ENCODE measurements at regions not wholly inside any gene's neighbourhood (a gene's known extent, or its start where the extent isn't known, plus 50 kb on each side); places are given as distances from the start of the nearest gene placed in this dataset.

DNA sequence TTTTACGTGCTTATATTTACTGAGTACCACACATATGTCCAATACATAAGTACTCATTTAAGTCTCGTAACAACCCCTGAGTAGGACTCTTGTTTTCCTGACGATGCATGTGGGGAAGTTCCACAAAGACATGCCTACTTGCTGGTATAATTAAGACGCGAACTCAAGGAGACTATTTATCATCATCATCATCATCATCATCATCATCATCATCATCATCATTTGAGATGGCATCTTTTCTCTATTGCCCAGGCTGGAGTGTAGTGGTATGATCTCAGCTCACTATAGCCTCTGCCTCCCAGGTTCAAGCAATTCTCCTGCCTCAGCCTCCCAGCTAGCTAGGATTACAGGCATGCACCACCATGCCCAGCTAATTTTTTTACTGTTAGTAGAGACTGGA lies 809.9 kb upstream of the EEF2KMT start:
- H3K36me3 Mint-ChIP-seq (ENCODE audit: low read depth), result no peaks in the 10 kb centered on the region
- no peak for DNase-seq (ENCODE audit: low read depth, low spot score)

DNA sequence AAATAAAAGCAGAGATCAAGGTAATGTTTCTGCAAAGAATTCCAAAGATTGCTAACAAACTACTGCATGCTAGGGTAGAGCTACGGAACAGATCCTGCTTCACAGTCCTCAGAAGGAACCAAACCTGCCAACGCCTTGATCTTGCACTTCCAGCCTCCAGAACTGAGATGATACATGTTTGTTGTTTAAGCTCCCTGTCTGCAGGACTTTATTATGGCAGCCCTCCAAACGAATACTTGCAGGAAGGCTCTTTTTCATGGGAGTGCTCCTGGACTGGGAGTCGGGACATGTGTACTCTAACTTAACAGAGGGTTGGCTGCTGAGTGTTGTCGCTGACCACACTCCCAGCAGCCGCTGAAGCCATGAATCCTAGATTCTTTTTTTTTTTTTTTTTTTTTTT lies 808.8 kb upstream of the EEF2KMT start:
- Mint-ChIP-seq H3K27ac (ENCODE audit: unreplicated experiment) (no peak overlapping the region), H3K4me1 (peaks cover 4% of the 10 kb centered on the region), H3K4me3 (no peak overlapping the region), H3K27me3 (ENCODE audit: low read depth) (peaks cover under 1% of the 10 kb centered on the region), H3K36me3 (ENCODE audit: low read depth) (no peaks in the 10 kb centered on the region), H3K9me3 (no peaks in the 10 kb centered on the region)
- TF ChIP-seq, protein P1, sequence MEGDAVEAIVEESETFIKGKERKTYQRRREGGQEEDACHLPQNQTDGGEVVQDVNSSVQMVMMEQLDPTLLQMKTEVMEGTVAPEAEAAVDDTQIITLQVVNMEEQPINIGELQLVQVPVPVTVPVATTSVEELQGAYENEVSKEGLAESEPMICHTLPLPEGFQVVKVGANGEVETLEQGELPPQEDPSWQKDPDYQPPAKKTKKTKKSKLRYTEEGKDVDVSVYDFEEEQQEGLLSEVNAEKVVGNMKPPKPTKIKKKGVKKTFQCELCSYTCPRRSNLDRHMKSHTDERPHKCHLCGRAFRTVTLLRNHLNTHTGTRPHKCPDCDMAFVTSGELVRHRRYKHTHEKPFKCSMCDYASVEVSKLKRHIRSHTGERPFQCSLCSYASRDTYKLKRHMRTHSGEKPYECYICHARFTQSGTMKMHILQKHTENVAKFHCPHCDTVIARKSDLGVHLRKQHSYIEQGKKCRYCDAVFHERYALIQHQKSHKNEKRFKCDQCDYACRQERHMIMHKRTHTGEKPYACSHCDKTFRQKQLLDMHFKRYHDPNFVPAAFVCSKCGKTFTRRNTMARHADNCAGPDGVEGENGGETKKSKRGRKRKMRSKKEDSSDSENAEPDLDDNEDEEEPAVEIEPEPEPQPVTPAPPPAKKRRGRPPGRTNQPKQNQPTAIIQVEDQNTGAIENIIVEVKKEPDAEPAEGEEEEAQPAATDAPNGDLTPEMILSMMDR (conservative IDR thresholded peaks at IDR 0.05), result no peak
- DNase-seq (ENCODE audit: low read depth, low spot score), result no peak

More for the DNA sequence above, 809.9 kb upstream of the EEF2KMT start:
- Mint-ChIP-seq H3K9me3 (no peaks in the 10 kb centered on the region), H3K27ac (ENCODE audit: unreplicated experiment) (no peak overlapping the region), H3K27me3 (ENCODE audit: low read depth) (peaks cover 2% of the 10 kb centered on the region), H3K4me1 (peaks cover 4% of the 10 kb centered on the region), H3K4me3 (no peak overlapping the region)
- TF ChIP-seq, protein P1 (conservative IDR thresholded peaks at IDR 0.05), result no peak

DNA sequence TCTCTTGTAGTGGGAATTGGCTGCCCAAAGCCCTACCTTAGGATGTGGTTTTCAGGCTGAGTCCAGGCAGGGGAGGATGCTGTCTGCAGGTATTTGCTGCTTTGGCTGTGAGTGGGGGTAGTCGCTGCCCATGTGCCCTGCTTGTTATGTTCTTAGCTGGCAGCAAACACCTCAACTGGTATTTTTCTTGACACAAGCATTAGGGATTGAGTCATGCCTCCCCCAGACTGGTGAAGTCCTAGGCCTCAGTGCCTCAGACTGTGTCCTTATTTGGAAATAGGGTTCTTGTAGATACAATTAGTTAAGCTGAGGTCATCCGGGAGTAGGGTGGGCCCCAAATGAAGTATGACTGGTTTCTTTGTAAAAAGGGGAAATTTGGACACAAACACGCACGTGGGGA lies 808.3 kb upstream of the EEF2KMT start:
- Mint-ChIP-seq H3K4me3 (no peak overlapping the region), H3K4me1 (peaks cover 4% of the 10 kb centered on the region), H3K27ac (ENCODE audit: unreplicated experiment) (no peak overlapping the region), H3K27me3 (ENCODE audit: low read depth) (peaks cover 2% of the 10 kb centered on the region), H3K36me3 (ENCODE audit: low read depth) (no peaks in the 10 kb centered on the region), H3K9me3 (no peaks in the 10 kb centered on the region)
- TF ChIP-seq, protein P1 (conservative IDR thresholded peaks at IDR 0.05), result no peak
- DNase-seq (ENCODE audit: low read depth, low spot score), result no peak

DNA sequence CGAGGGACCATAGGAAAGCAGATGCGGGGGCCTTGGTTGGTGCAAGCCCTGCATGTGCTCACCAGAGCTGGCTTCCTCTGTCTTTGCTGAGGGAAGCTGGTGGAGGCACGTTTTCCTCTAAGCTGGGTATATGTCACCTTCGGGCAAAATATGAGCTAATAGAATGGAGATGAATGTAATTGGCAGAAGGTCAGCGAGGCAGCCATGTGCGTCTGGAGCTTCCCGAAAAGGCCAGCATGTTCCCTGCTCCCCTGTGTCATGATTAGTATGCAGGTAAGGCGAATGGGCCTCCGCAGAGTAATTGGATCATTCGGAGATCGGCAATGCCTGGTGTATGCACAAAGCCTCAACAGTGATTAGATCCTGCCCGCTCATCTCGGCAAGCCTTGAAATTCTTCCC lies 806.2 kb upstream of the EEF2KMT start:
- peaks cover 5% of the 10 kb centered on the region for H3K27me3 Mint-ChIP-seq (ENCODE audit: low read depth)
- no peak overlapping the region for H3K4me3 Mint-ChIP-seq
- no peaks in the 10 kb centered on the region for H3K36me3 Mint-ChIP-seq (ENCODE audit: low read depth)

DNA sequence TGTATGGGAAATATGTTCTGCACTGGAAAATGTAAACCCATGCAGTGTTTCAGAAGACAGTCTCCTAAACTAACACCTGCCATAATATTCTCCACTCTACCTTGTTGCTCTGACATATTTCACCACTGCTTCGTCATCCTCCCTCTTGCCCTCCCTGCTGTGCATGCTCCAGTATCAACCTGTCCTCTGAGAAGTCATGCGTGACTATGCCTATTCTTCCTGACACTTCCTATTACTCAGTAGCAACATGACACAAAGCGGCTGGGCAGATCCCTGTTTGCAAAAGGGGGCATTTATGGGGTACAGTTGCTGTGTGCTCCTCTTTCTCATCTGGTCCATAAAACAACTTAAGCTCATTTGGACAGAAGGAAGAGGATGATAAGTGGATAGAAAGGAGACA lies 805.6 kb upstream of the EEF2KMT start:
- Mint-ChIP-seq H3K9me3 (no peaks in the 10 kb centered on the region), H3K4me3 (no peak overlapping the region), H3K4me1 (peaks cover 4% of the 10 kb centered on the region), H3K36me3 (ENCODE audit: low read depth) (no peaks in the 10 kb centered on the region), H3K27ac (ENCODE audit: unreplicated experiment) (no peak overlapping the region), H3K27me3 (ENCODE audit: low read depth) (peaks cover 5% of the 10 kb centered on the region)
- DNase-seq (ENCODE audit: low read depth, low spot score), result no peak
- TF ChIP-seq, protein P1 (conservative IDR thresholded peaks at IDR 0.05), result no peak

More for the DNA sequence above, 806.2 kb upstream of the EEF2KMT start:
- no peak for DNase-seq (ENCODE audit: low read depth, low spot score)
- H3K9me3 Mint-ChIP-seq, result no peaks in the 10 kb centered on the region
- no peak overlapping the region for H3K27ac Mint-ChIP-seq (ENCODE audit: unreplicated experiment)
- peaks cover 4% of the 10 kb centered on the region for H3K4me1 Mint-ChIP-seq
- TF ChIP-seq, protein P1 (conservative IDR thresholded peaks at IDR 0.05), result no peak

DNA sequence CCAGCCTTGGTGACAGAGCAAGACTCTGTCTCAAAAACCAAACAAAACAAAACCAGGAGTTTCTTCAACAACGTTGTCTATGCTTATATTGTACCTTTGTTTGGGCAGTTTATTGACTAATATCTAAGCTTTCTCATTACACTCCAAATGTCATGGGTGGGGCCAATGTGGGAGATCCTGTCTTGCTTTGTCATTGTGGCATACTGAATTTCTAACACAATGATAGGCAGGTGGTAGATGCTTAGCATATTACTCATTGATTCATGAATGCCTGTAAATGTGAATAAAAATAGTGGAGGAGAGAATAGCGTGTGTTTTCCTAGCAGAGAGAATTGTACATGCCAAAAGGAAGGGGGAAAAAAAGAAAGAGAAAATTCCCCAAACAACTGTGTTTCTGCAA lies 802.5 kb upstream of the EEF2KMT start:
- DNase-seq (ENCODE audit: low read depth, low spot score), result no peak
- Mint-ChIP-seq H3K27ac (ENCODE audit: unreplicated experiment) (no peak overlapping the region), H3K36me3 (ENCODE audit: low read depth) (no peaks in the 10 kb centered on the region), H3K4me1 (no peaks in the 10 kb centered on the region), H3K27me3 (ENCODE audit: low read depth) (peaks cover 8% of the 10 kb centered on the region), H3K4me3 (no peak overlapping the region), H3K9me3 (no peaks in the 10 kb centered on the region)
- TF ChIP-seq, protein P1 (conservative IDR thresholded peaks at IDR 0.05), result no peak
